Vagina (tissue), 2 donors: ENCODE measurements at regions not wholly inside any gene's neighbourhood (a gene's known extent, or its start where the extent isn't known, plus 50 kb on each side); places are given as distances from the start of the nearest gene placed in this dataset.

Experiments
- DNase-seq, 2 donors: peaks; one replicate each; pipeline ENCODE4 v3.0.0-alpha.2; 2017; ENCODE audit errors: extremely low spot score in 2 of 2
- H3K27ac ChIP-seq: fragments of 200-600 bp; sonication (generic); one replicate; pipeline ENCODE4 v1.5.1; 2019
- H3K27me3 ChIP-seq: fragments of 200-600 bp; sonication (generic); one replicate; pipeline ENCODE4 v1.5.1; 2019
- H3K36me3 ChIP-seq, 2 donors: fragments of 200-600 bp; sonication (generic); one replicate each; pipeline ENCODE4 v1.5.1; 2017 to 2019
- H3K4me1 ChIP-seq: fragments of 200-600 bp; sonication (generic); one replicate; pipeline ENCODE4 v1.5.1; 2019
- H3K4me3 ChIP-seq, 2 donors: fragments of 200-600 bp; sonication (generic); 1 replicate in 1 of 2; 2 replicates in 1 of 2; pipeline ENCODE4 v1.5.1; 2016 to 2019
- H3K9me3 ChIP-seq: fragments of 200-600 bp; sonication (generic); one replicate; pipeline ENCODE4 v1.5.1; 2019
- POLR2A ChIP-seq, 2 donors: fragments of 450-650 bp; IDR thresholded peaks; one replicate each; pipeline ENCODE4 v1.6.1; 2017; ENCODE audit warnings: antibody characterized with exemption in 2 of 2, mild to moderate bottlenecking in 2 of 2, moderate library complexity in 2 of 2
- POLR2AphosphoS5 ChIP-seq, 2 donors: sonication (generic); formaldehyde crosslinking; IDR thresholded peaks; one replicate each; pipeline ENCODE4 v1.9.0; 2017; ENCODE audit warnings: antibody characterized with exemption in 2 of 2, mild to moderate bottlenecking in 2 of 2, low read depth in 1 of 2; ENCODE audit not compliant: insufficient read depth in 1 of 2
- intact Hi-C: fragments of 100-400 bp; cut with DNase I; formaldehyde crosslinking; loops from one replicate; pipeline ENCODE4 v1.15.1; 2023
- TF ChIP-seq, protein P1 (sequence below), 3 experiments: fragments of 450-650 bp in 2 of 3; fragments of 200-600 bp in 1 of 3; sonication (generic) in 1 of 3; IDR thresholded peaks; one replicate each; pipeline ENCODE4 v1.5.1; 2017 to 2019; ENCODE audit warnings: antibody characterized with exemption in 3 of 3, mild to moderate bottlenecking in 2 of 3, moderate library complexity in 2 of 3

DNA sequence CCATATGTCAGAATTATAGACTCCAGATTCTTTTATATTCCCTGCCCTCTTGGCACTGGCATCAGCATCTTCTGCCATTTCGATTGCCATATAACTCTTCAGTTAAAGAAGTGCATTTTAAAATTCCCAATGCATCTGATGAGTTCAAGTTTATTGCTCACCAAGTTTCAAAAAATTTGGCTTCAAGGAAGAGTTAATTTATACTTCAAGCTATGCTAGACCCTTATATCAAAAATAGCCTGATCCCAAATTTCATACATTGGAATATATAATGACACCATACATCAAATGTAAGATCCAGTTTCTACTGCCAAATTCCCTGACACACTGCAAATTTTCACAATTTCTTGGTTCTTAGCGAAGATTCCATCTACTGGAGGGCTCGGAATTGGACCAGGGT, 1058.6 kb downstream of the NTRK3 start:
- Histone ChIP-seq H3K36me3 (no peaks in the 10 kb centered on the region), H3K4me1 (no peaks in the 10 kb centered on the region), H3K27ac (no peak overlapping the region), H3K9me3 (no peaks in the 10 kb centered on the region), H3K4me3 (no peak overlapping the region), H3K27me3 (no peaks in the 10 kb centered on the region)
- TF ChIP-seq POLR2A (IDR thresholded peaks at IDR 0.05) (no peak), POLR2AphosphoS5 (IDR thresholded peaks at IDR 0.05; ENCODE audit: insufficient read depth in 1 of 2, low read depth in 1 of 2) (no peak)
- TF ChIP-seq, protein P1, sequence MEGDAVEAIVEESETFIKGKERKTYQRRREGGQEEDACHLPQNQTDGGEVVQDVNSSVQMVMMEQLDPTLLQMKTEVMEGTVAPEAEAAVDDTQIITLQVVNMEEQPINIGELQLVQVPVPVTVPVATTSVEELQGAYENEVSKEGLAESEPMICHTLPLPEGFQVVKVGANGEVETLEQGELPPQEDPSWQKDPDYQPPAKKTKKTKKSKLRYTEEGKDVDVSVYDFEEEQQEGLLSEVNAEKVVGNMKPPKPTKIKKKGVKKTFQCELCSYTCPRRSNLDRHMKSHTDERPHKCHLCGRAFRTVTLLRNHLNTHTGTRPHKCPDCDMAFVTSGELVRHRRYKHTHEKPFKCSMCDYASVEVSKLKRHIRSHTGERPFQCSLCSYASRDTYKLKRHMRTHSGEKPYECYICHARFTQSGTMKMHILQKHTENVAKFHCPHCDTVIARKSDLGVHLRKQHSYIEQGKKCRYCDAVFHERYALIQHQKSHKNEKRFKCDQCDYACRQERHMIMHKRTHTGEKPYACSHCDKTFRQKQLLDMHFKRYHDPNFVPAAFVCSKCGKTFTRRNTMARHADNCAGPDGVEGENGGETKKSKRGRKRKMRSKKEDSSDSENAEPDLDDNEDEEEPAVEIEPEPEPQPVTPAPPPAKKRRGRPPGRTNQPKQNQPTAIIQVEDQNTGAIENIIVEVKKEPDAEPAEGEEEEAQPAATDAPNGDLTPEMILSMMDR (IDR thresholded peaks at IDR 0.05), result no peak
- intact Hi-C loops, result no loop called here
- DNase-seq, result no peak

DNA sequence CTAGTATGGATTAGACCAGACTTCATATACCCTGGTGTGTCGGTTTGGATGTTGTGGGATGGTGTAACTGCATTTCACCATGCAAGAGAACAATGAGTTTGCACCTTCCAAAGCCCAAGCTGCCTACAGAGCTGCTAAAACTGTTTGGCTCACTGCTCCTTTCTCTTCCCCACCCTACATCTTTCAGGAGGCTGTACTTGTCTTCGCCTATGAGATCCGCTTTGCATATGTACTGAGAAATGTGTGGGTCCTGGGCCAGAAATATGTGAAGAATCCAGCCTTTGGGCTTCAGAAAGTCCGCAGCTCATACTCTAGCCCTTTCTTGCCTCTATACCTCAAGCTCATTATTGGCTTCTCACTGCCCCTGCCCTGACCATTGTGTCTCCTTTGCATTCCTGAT, 1060.0 kb downstream of the NTRK3 start:
- no peak for DNase-seq
- H3K27ac ChIP-seq, result no peak overlapping the region
- no peaks in the 10 kb centered on the region for H3K9me3 ChIP-seq
- intact Hi-C loops, result no loop called here
- no peaks in the 10 kb centered on the region for H3K27me3 ChIP-seq
- H3K4me1 ChIP-seq, result no peaks in the 10 kb centered on the region
- no peaks in the 10 kb centered on the region for H3K36me3 ChIP-seq
- H3K4me3 ChIP-seq, result no peak overlapping the region
- TF ChIP-seq POLR2A (IDR thresholded peaks at IDR 0.05), result no peak
- TF ChIP-seq POLR2AphosphoS5 (IDR thresholded peaks at IDR 0.05; ENCODE audit: insufficient read depth in 1 of 2, low read depth in 1 of 2), result no peak
- TF ChIP-seq, protein P1 (IDR thresholded peaks at IDR 0.05), result no peak

DNA sequence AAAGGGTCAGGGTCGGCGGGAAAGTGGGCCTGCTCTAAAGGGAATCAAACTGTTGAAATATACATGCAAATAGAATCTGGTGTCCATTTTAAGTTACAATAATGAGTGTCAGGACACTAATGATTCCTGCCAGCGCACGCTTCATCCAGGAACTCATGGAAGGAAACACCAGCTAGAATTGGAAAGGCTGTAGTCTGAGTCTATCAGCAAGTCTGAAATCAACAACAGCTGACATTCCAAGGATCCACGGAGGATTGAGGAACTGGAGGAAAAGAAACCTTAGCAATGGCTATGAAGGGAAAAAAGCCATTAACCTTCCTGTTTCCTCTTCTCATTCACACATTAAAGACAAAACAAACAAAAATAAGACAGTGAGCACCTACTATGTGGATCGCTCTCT, 1063.1 kb downstream of the NTRK3 start:
- no peak for DNase-seq
- intact Hi-C loops, result no loop called here
- no peak overlapping the region for H3K4me3 ChIP-seq
- H3K4me1 ChIP-seq, result no peaks in the 10 kb centered on the region
- no peaks in the 10 kb centered on the region for H3K36me3 ChIP-seq
- H3K9me3 ChIP-seq, result no peaks in the 10 kb centered on the region
- no peaks in the 10 kb centered on the region for H3K27me3 ChIP-seq
- H3K27ac ChIP-seq, result no peak overlapping the region
- no peak for TF ChIP-seq POLR2AphosphoS5 (IDR thresholded peaks at IDR 0.05; ENCODE audit: insufficient read depth in 1 of 2, low read depth in 1 of 2)
- TF ChIP-seq, protein P1 (IDR thresholded peaks at IDR 0.05), result no peak
- no peak for TF ChIP-seq POLR2A (IDR thresholded peaks at IDR 0.05)

DNA sequence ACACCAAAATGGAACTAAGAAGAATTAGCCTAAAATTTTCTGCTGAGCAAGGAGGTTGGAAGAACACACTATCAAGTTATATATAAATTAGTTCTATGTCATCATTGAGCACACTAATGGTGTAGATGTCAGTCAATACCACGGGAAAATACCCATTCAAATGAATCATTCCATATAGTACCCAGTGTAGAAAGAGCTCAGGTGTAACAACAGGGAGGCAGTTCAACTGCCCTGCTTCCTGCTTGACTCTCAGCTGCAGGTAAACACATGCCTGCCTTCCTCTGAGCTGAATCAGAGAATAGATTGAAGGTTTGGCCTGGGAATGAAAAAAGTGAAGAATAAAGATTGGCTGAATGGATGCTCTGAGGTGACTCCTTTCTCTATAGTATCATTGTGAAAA, 1088.0 kb downstream of the AGBL1 start:
- intact Hi-C loops, result no loop called here
- TF ChIP-seq POLR2AphosphoS5 (IDR thresholded peaks at IDR 0.05; ENCODE audit: insufficient read depth in 1 of 2, low read depth in 1 of 2) (no peak), POLR2A (IDR thresholded peaks at IDR 0.05) (no peak)
- TF ChIP-seq, protein P1 (IDR thresholded peaks at IDR 0.05), result no peak
- no peak for DNase-seq
- H3K4me3 ChIP-seq, result no peak overlapping the region
- no peaks in the 10 kb centered on the region for H3K36me3 ChIP-seq
- H3K27me3 ChIP-seq, result no peaks in the 10 kb centered on the region
- H3K9me3 ChIP-seq, result no peaks in the 10 kb centered on the region
- no peak overlapping the region for H3K27ac ChIP-seq
- H3K4me1 ChIP-seq, result no peaks in the 10 kb centered on the region

DNA sequence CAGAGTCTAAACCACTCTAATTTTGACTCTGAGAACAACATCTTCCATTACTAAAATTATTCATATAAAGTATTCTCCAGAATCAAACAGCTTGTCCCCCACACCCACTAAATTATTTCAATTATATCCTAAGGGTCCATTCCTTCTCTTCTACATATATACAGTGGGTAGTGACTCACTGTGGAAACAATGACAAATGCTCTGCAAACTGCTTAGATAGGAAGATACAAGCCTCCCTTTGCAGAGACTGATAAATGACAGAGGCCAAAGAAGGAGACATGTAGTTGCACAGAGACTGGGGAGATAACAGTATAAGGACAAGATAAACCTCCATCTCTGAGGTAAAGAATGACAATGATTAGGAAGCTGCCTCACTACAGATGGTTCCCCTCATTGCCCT, 1087.4 kb downstream of the AGBL1 start:
- DNase-seq, result no peak
- no peaks in the 10 kb centered on the region for H3K36me3 ChIP-seq
- intact Hi-C loops, result no loop called here
- no peaks in the 10 kb centered on the region for H3K27me3 ChIP-seq
- H3K4me3 ChIP-seq, result no peak overlapping the region
- H3K9me3 ChIP-seq, result no peaks in the 10 kb centered on the region
- H3K27ac ChIP-seq, result no peak overlapping the region
- no peak for TF ChIP-seq POLR2AphosphoS5 (IDR thresholded peaks at IDR 0.05; ENCODE audit: insufficient read depth in 1 of 2, low read depth in 1 of 2)
- TF ChIP-seq, protein P1 (IDR thresholded peaks at IDR 0.05), result no peak
- no peak for TF ChIP-seq POLR2A (IDR thresholded peaks at IDR 0.05)
- H3K4me1 ChIP-seq, result no peaks in the 10 kb centered on the region
